ENCODE measurements at regions not wholly inside any gene's neighbourhood (a gene's known extent, or its start where the extent isn't known, plus 50 kb on each side); places are given as distances from the start of the nearest gene placed in this dataset.

- TF ChIP-seq, protein P1, sequence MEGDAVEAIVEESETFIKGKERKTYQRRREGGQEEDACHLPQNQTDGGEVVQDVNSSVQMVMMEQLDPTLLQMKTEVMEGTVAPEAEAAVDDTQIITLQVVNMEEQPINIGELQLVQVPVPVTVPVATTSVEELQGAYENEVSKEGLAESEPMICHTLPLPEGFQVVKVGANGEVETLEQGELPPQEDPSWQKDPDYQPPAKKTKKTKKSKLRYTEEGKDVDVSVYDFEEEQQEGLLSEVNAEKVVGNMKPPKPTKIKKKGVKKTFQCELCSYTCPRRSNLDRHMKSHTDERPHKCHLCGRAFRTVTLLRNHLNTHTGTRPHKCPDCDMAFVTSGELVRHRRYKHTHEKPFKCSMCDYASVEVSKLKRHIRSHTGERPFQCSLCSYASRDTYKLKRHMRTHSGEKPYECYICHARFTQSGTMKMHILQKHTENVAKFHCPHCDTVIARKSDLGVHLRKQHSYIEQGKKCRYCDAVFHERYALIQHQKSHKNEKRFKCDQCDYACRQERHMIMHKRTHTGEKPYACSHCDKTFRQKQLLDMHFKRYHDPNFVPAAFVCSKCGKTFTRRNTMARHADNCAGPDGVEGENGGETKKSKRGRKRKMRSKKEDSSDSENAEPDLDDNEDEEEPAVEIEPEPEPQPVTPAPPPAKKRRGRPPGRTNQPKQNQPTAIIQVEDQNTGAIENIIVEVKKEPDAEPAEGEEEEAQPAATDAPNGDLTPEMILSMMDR (conservative IDR thresholded peaks at IDR 0.05): no peak
- no peak for DNase-seq
- no peak overlapping the region for H3T11ph ChIP-seq (ENCODE audit: low read length)
- no peaks in the 10 kb centered on the region for H3K27me3 Mint-ChIP-seq (ENCODE audit: low read depth)
- H4K20me1 ChIP-seq (ENCODE audit: control insufficient read depth, insufficient read depth, insufficient read length): no peaks in the 10 kb centered on the region
- H3K18ac ChIP-seq (ENCODE audit: insufficient read length, low read depth, low read length): no peak overlapping the region
- H3K9me3 Mint-ChIP-seq: no peaks in the 10 kb centered on the region
- H2BK12ac ChIP-seq (ENCODE audit: insufficient read length, low read depth, low read length): no peak overlapping the region
- no peak overlapping the region for H3K9ac ChIP-seq (ENCODE audit: extremely low read depth, insufficient read length, low read length)
- H4K5ac ChIP-seq (ENCODE audit: insufficient read length, low read depth, low read length): no peak overlapping the region
- H2AK5ac ChIP-seq (ENCODE audit: insufficient read length, low read length): no peak overlapping the region
- no peak overlapping the region for H3K4me2 ChIP-seq (ENCODE audit: insufficient read depth, insufficient read length, low read length)
- H3K4me3 Mint-ChIP-seq: no peak overlapping the region
- no peak overlapping the region for H2BK15ac ChIP-seq (ENCODE audit: low read depth, low read length)
- no peaks in the 10 kb centered on the region for H3K79me1 ChIP-seq (ENCODE audit: insufficient read depth, low read depth, low read length, poor library complexity, severe bottlenecking)
- no peaks in the 10 kb centered on the region for H3K23me2 ChIP-seq (ENCODE audit: insufficient read length, low read depth, low read length, poor library complexity, severe bottlenecking)
- no peak overlapping the region for H4K91ac ChIP-seq (ENCODE audit: insufficient read length, low read depth, low read length)
- H3K27me3 ChIP-seq (ENCODE audit: insufficient read depth, low read length): no peaks in the 10 kb centered on the region
- no peaks in the 10 kb centered on the region for H3K4me1 ChIP-seq (ENCODE audit: insufficient read depth, low read length)
- no peaks in the 10 kb centered on the region for H3K79me2 ChIP-seq (ENCODE audit: insufficient read depth, low read length)
- H3K14ac ChIP-seq (ENCODE audit: insufficient read depth, low read length): no peak overlapping the region
- H2BK120ac ChIP-seq (ENCODE audit: low read depth, low read length, poor library complexity, severe bottlenecking): no peak overlapping the region
- no peak overlapping the region; a peak in 1 of 7 replicates for H3K27ac Mint-ChIP-seq
- no peak overlapping the region for H2BK20ac ChIP-seq (ENCODE audit: low read depth, low read length, poor library complexity, severe bottlenecking)
- no CpG with 5 or more reads among the region's 10 CpGs for WGBS (ENCODE audit: extremely low coverage, insufficient read length, low lambda C conversion rate)
- H3K4me1 Mint-ChIP-seq: peaks cover 14 to 25% of the 10 kb centered on the region in 2 experiments
- H3K56ac ChIP-seq (ENCODE audit: insufficient read length, low read depth, low read length): no peak overlapping the region
- H3K27ac ChIP-seq (ENCODE audit: insufficient read length, low read depth, low read length): no peak overlapping the region
- H3K23ac ChIP-seq (ENCODE audit: insufficient read length, low read depth, low read length): no peak overlapping the region
- H3K36me3 Mint-ChIP-seq (ENCODE audit: insufficient read depth in 1 of 3, low read depth in 3 of 3): no peaks in the 10 kb centered on the region
- H2AFZ ChIP-seq (ENCODE audit: low read length): no peak overlapping the region
- H3K9me3 ChIP-seq (ENCODE audit: control insufficient read depth, low read depth, low read length): no peaks in the 10 kb centered on the region
- H4K8ac ChIP-seq (replicated peaks; ENCODE audit: insufficient read length, low read depth, low read length): no peak overlapping the region
- no peak overlapping the region for H2BK5ac ChIP-seq (ENCODE audit: insufficient read length, low read length)
- no peak overlapping the region for H3K4ac ChIP-seq (ENCODE audit: low read depth, low read length)
These were observed 262.1 kb downstream of the EPHA4 start for GRCh38 chr2:221309892-221310583.
